SH-SY5Y (cell line): ENCODE measurements at regions not wholly inside any gene's neighbourhood (a gene's known extent, or its start where the extent isn't known, plus 50 kb on each side); places are given as distances from the start of the nearest gene placed in this dataset.

Experiments
- GATA2 ChIP-seq: IDR thresholded peaks from 2 replicates; pipeline ENCODE4 v1.6.1; 2011; ENCODE audit warnings: mild to moderate bottlenecking, low read depth, low read length
- GATA3 ChIP-seq: IDR thresholded peaks from 2 replicates; pipeline ENCODE4 v1.6.1; 2011; ENCODE audit warnings: low read depth, mild to moderate bottlenecking, low read length, moderate library complexity

DNA sequence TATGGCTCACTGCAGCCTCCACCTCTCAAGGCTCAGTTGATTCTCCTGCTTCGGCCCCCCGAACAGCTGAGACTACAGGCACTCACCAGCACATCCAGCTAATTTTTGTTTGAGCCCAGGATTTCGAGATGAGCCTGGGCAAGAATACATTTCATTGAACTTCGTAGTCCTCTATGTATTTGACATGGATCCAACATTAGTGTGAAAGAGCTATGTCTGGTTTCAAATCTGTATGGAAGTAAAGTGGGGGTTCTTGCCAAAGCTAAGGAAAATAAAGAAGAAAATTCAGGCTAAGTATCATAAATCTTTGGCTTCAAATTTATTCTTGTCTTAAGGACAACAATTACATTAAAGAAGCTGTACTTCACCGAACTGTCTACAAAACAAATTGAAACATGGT, 1291.7 kb upstream of the CRIM1 start:
- TF ChIP-seq GATA2: no peak
- no peak for TF ChIP-seq GATA3

DNA sequence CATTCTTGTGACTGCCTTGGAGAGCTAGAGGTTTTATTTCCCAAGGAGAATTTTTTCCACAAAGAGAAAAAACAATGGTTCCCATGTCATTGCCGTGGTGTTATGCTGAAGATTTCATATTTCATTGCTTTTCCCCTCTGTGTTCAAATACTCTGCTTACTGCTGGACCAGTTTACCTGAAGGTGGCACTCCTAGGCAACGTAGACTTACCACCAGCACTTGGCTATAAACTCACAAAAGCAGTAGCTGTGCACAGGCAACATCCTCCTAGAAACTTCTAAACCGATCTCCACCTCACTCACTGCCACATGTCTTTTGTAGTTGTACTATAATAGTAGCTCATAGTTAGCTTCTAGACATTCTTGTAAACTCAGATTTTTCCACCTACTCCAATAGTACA, 1319.7 kb upstream of the CRIM1 start:
- TF ChIP-seq GATA3 (no peak), GATA2 (no peak)

DNA sequence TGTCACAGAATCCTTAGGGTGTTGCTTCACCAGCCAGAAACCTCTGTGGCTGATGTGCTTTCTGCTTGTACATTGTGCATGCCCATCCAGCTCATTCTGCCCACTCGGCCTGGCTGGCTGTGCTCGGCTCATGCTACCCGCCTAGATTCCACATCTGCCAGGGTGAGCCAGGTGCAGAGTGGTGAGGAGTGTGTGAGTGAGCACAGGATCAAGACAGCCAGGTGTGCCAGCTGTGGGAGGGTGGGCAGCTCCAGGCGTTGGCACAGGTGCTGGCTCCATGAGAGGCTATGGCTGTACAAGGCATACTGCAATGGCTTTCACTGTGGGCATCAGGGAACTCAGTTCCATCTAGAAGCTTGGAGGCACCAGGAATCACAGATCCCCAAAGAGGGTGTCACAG, 1321.8 kb upstream of the CRIM1 start:
- TF ChIP-seq GATA2: no peak
- TF ChIP-seq GATA3: no peak

DNA sequence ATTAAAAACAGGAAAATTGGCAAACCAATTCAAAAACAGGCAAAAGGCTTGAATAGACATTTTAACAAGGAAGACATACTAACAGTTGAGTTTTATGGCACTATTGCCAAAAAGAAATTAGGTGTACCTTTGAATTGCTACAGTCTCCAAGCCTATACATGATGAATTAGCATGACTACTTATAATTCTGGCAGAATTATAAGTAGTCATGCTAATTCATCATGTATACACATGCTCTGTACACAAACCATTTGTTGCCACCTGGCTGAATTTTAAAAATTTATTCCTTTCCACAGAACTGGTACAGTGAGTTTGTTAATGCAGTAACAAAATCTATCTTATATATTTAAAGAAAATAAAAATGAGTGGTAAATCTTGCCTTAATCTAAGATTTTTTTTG, 1332.0 kb upstream of the CRIM1 start:
- TF ChIP-seq GATA2 (no peak), GATA3 (no peak)

DNA sequence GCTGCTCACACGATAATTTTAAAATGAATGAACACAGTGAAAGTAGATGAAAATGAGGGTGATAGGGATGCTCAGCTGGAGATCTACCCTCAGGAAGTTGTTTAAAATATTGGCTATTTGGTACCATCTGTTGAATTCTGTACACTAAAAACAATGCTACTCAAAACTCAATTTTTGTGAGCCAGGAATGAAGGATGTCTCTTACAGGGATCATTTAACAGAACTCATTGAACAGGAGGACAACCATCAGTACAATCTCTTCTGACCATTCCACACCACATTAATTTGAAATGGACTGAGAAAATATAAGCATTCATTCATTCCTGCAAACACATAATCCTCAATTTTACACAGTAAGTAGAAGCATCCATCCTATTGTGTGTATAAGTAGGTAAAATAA, 1355.1 kb upstream of the CRIM1 start:
- TF ChIP-seq GATA2 (no peak), GATA3 (no peak)

DNA sequence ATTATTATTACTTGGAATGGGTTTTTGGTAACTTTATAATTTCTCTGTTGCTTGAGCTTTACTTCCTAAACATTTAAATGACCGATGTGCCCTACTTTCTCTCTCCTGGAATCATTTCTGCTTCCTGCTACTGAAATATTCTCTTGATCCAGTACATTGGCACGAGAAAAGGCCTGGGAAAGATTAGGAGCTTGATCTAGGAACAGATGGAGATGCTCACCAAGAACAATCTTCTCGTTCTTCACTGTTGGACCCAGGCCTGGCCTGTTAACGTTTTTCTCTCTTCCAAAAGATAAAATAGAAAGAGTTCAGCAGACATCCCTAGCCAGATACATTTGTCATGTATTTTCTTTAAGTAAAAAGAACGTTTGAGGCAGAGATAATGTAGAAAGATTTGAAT, 1356.8 kb upstream of the CRIM1 start:
- TF ChIP-seq GATA2 (no peak), GATA3 (no peak)

DNA sequence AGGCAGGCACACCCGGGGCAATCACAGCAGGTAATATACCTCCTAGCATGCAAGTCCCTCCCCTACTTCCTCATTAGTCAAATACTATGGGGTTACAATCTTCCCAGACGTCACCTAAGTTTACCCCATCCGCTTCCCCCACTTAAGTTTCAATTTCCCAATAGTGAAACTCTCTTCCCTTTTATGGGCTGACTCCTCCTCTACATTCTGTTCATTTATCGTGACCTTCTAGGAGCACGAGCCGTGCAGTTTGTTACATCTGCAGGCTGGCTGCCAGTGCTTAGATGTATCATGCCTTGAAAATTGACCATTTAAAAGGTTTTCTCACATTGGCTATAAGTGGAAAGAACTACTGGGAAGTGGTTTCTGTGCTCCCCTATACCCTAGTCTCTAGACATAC, 1357.8 kb upstream of the CRIM1 start:
- no peak for TF ChIP-seq GATA3
- TF ChIP-seq GATA2: no peak

DNA sequence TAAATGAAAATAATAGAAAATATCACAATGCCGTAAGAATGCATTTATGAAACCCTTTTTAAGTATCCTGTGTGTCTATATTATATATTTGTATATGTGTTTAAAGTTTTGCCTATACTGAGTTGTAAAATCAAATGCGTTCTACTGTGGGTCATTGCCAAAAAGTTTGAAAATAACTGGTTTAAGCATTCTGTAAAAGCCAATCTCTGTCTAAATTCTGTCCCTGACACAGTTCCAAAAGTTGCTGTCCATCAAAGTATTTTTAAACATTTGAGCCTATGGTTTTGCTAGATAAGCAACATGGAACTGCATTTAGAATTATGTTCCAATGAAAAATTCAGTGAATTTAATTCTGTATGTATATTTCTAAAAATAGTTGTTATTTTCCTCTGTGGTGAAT, 1360.4 kb upstream of the CRIM1 start:
- no peak for TF ChIP-seq GATA2
- no peak for TF ChIP-seq GATA3

DNA sequence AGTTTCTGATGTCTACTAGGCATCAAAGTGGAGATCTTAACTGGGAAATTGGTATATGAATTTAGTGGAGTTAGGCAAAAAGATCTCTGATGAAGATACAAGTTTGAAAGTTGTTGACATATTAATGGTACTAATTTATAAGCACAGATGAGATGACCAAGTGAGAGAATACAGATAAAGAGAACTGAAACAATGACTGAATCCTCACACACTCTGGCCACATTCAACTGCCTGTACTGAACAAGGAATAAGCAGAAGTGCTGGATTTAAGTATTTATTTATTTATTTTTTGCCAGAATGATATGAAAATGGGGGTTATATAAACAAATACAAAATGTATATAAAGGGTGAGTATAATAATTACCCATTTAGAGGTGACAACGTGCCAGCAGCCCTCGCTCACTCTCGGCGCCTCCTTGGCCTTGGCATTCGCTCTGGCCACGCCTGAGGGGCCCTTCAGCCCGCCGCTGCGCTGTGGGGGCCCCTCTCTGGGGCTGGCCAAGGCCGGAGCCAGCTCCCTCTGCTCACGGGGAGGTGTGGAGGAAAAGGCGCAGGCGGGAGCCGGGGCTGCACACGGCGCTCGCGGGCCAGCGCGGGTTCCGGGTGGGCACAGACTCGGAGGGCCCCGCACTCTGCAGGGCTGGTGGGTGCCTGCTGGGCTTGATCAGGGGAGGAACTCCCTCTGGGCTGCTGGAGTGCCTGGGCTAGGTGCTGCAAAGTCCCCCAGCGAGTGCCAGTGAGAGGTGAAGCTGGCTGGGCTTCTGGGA, 1363.9 kb upstream of the CRIM1 start:
- no peak for TF ChIP-seq GATA2
- TF ChIP-seq GATA3: no peak

DNA sequence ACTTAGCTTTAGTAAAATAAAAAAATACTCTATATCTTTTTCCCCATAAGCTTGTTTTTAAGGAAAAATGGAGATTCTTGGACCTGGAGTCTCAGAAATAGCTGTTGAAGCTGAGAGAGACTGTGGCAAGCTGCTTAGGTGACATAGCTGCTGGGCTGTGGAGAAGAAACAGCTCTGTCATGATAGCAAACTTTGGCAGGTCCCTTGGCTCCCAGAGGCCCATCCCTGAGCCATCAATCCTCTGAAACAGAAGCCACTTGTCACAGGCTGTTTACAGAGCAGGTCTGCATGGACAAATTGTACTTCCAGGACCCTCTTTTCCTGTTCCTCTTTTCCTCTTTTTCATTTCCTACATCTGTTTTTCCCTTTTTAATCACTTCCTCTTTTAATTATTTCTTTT, 1370.1 kb upstream of the CRIM1 start:
- TF ChIP-seq GATA2: no peak
- TF ChIP-seq GATA3: no peak

DNA sequence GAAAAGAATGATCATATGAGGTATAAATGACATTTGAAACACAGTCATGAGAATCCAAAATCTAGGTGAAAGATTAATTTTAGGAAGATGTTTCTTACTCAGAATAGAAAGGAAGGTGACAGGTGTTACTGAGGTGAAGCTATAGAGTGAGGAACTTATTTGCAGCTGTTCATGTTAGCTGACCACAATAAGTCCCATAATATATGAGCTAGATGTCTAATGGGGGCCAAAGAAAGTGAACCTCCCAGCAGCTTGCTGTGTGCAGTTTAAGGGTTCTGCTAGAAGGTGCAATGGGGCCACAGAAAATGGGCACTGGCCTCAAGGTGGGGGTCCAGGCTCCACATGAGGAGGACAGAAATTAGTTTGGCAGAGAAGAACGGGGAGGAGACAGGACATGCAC, 1374.9 kb upstream of the CRIM1 start:
- TF ChIP-seq GATA3: no peak
- TF ChIP-seq GATA2: no peak

DNA sequence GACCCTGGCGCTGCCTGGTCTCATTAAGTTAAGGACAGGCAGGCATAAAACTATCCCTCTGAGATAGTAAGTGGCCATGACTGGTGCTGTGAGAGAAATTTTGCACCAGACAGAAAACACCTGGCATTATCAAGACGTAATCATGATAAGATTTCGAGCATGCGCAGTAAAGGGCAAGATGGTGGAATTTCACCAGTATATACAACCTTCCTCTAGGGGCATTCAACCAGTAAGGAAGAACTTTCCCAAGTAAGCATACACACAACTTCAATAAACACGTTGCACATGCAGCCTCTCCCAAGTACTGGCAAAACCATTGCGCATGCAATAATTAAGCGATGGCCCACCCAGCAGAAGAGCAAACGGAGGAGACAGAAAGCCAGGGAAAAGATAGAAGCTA, 1376.4 kb upstream of the CRIM1 start:
- TF ChIP-seq GATA3 (no peak), GATA2 (no peak)

DNA sequence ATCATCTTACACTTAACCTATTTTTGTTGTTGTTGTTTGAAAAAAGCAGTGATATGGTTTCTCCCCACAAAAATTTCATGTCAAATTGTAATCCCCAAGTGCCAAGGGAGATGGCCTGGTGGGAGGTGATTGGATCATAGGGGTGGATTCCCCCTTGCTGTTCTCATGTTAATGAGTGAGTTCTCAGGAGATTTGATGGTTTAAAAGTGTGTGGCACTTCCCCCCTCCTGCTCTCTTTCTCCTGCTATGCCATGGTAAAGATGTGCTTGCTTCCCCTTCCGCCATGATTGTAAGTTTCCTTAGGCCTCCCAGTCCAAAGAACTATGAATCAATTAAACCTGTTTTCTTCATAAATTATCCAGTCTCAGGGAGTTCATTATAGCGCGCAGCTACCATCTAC, 1362.7 kb upstream of the FAM98A start:
- TF ChIP-seq GATA3 (no peak), GATA2 (no peak)

DNA sequence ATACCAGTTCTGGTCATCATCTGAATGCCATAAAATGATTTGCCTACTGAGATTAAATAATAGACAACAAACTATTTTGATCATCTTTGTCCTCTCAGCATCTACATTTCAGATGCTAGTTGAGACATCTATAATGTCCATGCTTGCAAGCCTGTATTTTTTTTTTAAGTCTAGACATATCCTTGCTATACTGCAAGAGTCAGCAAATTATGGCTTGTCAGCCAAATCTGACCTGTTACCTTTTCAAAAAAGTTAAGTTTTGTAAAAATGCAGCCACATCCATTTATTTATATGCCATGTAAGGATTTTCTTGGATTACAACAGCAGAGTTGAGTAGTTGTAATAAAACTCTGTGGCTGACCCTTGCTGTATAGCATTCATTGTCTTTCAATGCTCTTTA, 1355.7 kb upstream of the FAM98A start:
- no peak for TF ChIP-seq GATA2
- no peak for TF ChIP-seq GATA3

DNA sequence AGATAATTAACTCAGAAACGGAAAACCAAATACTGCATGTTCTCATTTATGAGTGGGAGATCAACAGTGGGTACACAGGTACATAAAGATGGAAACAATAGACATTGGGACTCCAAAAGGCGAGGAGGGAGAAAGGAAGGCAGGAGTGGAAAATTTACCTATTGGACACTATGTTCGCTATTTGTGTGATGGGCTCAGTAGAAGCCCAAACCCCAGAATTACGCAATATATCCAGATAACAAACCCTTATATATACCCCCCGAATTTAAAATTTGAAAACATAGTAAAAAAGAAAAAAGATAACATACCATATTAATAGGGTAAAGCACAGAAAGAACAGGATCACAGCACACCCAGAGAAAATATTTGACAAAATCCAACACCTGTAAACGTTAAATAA, 1351.7 kb upstream of the FAM98A start:
- TF ChIP-seq GATA2 (no peak), GATA3 (no peak)

DNA sequence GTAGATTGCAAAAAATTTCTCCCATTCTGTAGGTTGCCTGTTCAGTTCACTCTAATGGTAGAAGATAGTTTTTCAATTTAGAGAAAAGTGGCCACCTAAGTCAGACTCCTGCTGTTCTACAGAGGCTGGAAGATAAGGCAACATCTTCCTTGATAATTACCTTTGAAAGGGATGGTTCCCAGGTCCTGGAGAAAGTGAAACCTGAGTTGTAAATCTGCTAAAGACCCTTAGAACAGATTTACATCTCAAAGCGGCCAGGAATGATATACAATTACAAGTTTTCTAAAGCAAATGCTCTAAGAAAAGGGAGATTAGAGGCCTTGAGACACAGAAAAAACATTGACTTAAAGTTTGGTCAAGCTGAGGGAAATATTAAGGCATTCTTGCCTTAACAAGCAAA, 1350.2 kb upstream of the FAM98A start:
- TF ChIP-seq GATA2 (no peak), GATA3 (no peak)

DNA sequence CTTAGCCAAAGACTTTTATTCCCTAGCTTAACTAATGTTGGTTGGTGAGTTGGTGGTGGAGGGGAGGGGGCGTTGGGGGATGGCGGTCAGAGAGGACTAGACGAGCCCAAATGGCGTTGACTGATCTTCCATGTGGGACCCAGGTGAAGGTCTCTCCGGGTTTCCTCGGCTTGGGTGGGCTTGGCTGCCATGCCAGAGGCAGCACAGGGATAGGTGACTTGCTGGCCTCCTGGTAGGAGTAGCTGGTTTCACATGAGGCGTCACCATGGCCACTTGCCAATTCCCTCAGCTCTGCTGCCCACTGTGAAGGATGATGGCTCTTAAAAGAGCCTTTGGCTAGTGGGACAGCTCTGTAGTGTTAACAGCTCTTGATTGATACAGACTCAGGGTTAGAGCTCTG, 1337.0 kb upstream of the FAM98A start:
- TF ChIP-seq GATA2: no peak
- no peak for TF ChIP-seq GATA3
